ENCODE measurements at regions not wholly inside any gene's neighbourhood (a gene's known extent, or its start where the extent isn't known, plus 50 kb on each side); places are given as distances from the start of the nearest gene placed in this dataset.
"Not testable (repeated sequence)": the region's sequence is repeated elsewhere in the genome, so short reads cannot be mapped to it uniquely, and the experiment has no call there.

GRCh38 chr2:87500421-87500820, 247.5 kb upstream of the PLGLB2 start:
- not testable (repeated sequence) for TF ChIP-seq POLR2A (IDR thresholded peaks at IDR 0.05; ENCODE audit: extremely low read depth, insufficient read length); CTCF (IDR thresholded peaks at IDR 0.05; ENCODE audit: low read depth, low read length); MAX (IDR thresholded peaks at IDR 0.05; ENCODE audit: low read depth, low read length); MYC (IDR thresholded peaks at IDR 0.05; ENCODE audit: low read depth, low read length)
